ENCODE measurements at regions not wholly inside any gene's neighbourhood (a gene's known extent, or its start where the extent isn't known, plus 50 kb on each side); places are given as distances from the start of the nearest gene placed in this dataset.

DNA sequence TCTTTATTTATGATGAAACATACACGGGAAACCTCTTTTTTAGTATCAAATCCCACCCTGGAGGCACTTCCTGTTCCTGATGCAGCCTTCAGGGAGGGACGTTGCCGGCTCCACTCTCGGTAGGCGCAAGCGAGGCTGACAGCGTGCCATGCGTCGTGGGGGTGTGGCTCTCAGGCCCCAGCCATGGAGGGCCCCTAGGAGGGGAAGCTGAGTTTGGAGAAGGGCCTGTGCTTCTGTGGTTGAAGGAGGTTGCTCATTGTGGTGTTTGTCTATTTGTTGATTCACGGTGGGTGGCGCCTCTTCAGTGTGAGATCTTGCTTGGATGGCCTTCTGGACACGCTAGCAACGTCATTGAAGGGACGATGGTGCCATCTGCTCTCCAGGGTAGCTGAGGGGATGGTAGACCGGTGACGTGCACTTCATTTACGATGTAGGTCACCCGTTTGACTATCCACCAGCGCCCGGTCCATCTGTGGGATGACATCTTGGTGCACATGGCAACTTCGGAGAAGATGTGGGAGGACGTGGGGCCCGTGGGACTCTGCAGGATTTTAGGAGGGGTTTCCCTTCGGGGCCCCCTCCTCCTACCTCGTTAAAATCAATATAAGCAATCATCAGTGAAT lies 126.3 kb upstream of the RTL1 start:
- no peak for DNase-seq (ENCODE audit: low read depth, low spot score)
- H3K4me3 ChIP-seq (ENCODE audit: low read depth, low read length), result no peak overlapping the region
- in situ Hi-C loops (cut with HindIII; ENCODE audit: low sequenced_read_pairs), result no loop called here
- TF ChIP-seq, protein P1, sequence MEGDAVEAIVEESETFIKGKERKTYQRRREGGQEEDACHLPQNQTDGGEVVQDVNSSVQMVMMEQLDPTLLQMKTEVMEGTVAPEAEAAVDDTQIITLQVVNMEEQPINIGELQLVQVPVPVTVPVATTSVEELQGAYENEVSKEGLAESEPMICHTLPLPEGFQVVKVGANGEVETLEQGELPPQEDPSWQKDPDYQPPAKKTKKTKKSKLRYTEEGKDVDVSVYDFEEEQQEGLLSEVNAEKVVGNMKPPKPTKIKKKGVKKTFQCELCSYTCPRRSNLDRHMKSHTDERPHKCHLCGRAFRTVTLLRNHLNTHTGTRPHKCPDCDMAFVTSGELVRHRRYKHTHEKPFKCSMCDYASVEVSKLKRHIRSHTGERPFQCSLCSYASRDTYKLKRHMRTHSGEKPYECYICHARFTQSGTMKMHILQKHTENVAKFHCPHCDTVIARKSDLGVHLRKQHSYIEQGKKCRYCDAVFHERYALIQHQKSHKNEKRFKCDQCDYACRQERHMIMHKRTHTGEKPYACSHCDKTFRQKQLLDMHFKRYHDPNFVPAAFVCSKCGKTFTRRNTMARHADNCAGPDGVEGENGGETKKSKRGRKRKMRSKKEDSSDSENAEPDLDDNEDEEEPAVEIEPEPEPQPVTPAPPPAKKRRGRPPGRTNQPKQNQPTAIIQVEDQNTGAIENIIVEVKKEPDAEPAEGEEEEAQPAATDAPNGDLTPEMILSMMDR (IDR thresholded peaks at IDR 0.05; ENCODE audit: low read depth, low read length), result no peak

DNA sequence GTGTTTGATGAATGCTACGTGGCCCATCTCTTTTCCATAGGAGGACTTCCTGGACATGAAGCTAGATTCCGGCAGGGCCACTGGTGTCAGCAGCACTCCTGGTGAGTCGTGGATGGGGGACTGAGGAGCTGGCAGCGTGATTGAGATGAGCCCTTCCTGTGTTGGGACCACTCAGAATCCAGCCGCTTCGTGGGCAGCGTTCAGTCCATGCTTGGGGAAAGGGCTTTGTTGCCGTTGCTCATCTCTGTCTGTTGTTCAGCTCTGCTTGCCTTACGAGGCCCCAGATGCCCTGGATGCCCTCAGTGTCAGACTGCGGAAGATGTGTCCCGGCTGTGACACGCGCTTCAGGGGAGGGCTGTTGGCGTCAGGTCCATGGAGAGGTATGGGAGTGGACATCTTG lies 127.1 kb upstream of the RTL1 start:
- no peak for DNase-seq (ENCODE audit: low read depth, low spot score)
- in situ Hi-C loops (cut with HindIII; ENCODE audit: low sequenced_read_pairs), result no loop called here

DNA sequence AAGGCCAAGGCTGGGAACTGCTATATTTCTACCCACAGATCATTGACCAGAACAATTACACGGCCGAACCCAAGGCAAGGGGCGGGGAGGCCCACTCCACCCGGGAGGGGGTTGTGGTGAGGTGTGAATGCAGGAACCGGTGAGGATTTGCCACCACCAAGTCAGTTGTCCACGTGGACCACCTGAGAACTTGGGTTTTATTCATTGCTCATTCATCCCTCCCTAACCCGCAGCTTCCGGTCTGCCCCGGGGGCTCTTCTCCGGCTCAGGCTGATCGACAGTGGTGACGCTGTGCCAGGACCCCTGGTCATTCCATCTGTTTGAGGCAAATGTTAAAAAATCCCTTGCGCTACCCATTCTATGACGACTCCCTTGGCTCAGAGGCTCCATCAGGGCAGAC lies 127.7 kb upstream of the RTL1 start:
- H3K4me3 ChIP-seq (ENCODE audit: low read depth, low read length), result no peak overlapping the region
- no peak for DNase-seq (ENCODE audit: low read depth, low spot score)
- TF ChIP-seq, protein P1 (IDR thresholded peaks at IDR 0.05; ENCODE audit: low read depth, low read length), result no peak
- in situ Hi-C loops (cut with HindIII; ENCODE audit: low sequenced_read_pairs), result no loop called here

More for the DNA sequence above, 127.1 kb upstream of the RTL1 start:
- TF ChIP-seq, protein P1 (IDR thresholded peaks at IDR 0.05; ENCODE audit: low read depth, low read length), result no peak
- no peak overlapping the region for H3K4me3 ChIP-seq (ENCODE audit: low read depth, low read length)

DNA sequence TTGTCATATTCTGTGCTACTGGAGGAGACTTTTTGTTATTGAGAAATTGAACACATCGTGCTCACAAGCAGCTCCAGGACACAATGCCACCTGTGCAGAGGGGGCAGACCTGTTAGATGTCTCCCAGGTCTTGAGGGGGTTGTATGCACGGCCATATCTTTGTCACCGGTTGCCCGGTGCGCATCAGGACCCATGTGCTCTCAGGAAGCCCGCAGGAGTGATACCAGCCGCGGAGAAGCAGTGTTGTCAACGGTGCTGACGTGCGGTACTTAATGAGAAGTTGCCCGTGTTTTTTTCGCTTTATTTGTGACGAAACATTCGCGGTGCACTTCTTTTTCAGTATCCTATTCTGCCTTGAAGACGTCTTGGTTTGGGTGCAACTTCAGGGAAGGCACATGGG lies 128.2 kb upstream of the RTL1 start:
- in situ Hi-C loops (cut with HindIII; ENCODE audit: low sequenced_read_pairs), result no loop called here
- TF ChIP-seq, protein P1 (IDR thresholded peaks at IDR 0.05; ENCODE audit: low read depth, low read length), result no peak
- H3K4me3 ChIP-seq (ENCODE audit: low read depth, low read length), result no peak overlapping the region
- no peak for DNase-seq (ENCODE audit: low read depth, low spot score)

DNA sequence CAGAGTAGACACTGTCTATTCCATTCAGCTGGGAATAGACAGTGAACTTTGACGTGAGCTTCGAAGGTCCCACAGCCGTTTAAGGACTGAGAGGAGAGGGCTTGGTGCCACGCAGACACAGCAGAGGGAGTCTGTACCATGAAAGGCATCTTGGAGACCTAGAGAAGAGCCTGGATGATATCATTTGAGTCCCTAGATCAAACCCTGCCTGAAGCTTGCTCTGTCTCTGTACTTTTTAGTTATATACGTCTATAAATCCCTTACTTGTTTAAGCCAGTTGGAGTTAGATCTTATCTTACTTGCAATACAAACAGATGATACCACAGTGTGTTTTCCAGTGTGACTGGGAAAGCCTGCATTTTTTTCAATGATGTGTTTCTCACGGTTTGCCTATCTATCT lies 128.9 kb upstream of the RTL1 start:
- in situ Hi-C loops (cut with HindIII; ENCODE audit: low sequenced_read_pairs), result no loop called here
- no peak overlapping the region for H3K4me3 ChIP-seq (ENCODE audit: low read depth, low read length)
- DNase-seq (ENCODE audit: low read depth, low spot score), result no peak
- TF ChIP-seq, protein P1 (IDR thresholded peaks at IDR 0.05; ENCODE audit: low read depth, low read length), result no peak

DNA sequence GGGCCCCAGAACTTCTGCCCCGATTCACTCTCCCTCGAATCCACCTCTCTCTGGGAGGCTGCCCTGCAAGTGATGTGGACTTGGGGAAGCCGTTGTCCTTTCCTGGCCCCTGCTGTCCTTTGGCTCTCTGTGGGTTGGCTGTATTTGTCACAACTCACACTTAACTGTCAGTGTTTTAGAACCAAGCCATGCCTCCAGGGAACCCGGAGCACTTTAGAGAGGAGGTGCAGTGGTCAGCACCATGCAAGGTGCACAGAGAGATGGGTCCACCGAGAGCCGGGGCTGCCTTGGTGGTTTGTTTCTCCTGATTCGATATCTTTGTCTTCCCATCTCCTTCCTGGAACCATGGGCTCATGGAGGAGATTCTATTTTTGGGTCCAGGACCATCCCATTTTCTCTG lies 129.5 kb upstream of the RTL1 start:
- no peak for DNase-seq (ENCODE audit: low read depth, low spot score)
- in situ Hi-C loops (cut with HindIII; ENCODE audit: low sequenced_read_pairs), result no loop called here

More for the DNA sequence above, 129.5 kb upstream of the RTL1 start:
- no peak overlapping the region for H3K4me3 ChIP-seq (ENCODE audit: low read depth, low read length)
- TF ChIP-seq, protein P1 (IDR thresholded peaks at IDR 0.05; ENCODE audit: low read depth, low read length), result no peak

Data from astrocyte of the spinal cord (primary cell).